ENCODE measurements at regions not wholly inside any gene's neighbourhood (a gene's known extent, or its start where the extent isn't known, plus 50 kb on each side); places are given as distances from the start of the nearest gene placed in this dataset.

DNA sequence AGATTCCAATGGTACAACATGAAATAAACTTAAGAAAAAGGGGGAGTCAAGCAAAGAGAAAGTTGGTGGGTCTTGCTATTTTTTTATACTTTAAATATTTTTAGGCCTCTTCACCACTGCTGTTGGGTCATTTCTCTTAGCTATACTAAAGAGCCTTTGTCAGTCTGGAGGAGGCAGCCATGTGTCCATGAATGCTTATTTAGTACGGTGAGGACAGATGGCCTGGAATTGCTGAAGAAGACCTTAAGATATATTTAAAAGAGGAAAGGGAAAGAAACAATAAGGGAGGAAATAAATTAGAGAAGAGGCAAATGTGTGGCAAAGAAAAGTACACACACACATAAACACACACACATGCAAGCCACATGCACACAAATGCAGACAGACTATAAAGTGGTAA, 560.5 kb upstream of the MEF2C start:
- TF ChIP-seq POU2F2 (IDR thresholded peaks at IDR 0.05; ENCODE audit: low read depth, low read length) (no peak), POLR2AphosphoS5 (IDR thresholded peaks at IDR 0.05; ENCODE audit: low read depth, low read length) (no peak), POLR2A (IDR thresholded peaks at IDR 0.05; ENCODE audit: low read depth, low read length) (no peak), TAF1 (IDR thresholded peaks at IDR 0.05; ENCODE audit: low read depth, low read length) (no peak), PAX5 (IDR thresholded peaks at IDR 0.05; ENCODE audit: insufficient read depth, low read length, severe bottlenecking) (no peak), SPI1 (IDR thresholded peaks at IDR 0.05; ENCODE audit: low read depth, low read length) (no peak)
